NCI-H146 treated with DMSO at 0.1 percent for 48 hours (cell line): ENCODE measurements at regions not wholly inside any gene's neighbourhood (a gene's known extent, or its start where the extent isn't known, plus 50 kb on each side); places are given as distances from the start of the nearest gene placed in this dataset.
A peak's percentile ranks its signal among the peaks of the same experiment; 100 is the strongest.

Source experiments
- DNase-seq: peaks from one replicate; lab custom pipeline; 2025; ENCODE audit not compliant: unreplicated experiment; lab: John Stamatoyannopoulos, UW

GRCh38 chr14:95979339-95980042 is 59.7 kb upstream of the C14orf132 start:
- DNase-seq, result no peak

GRCh38 chr14:95980402-95980801 is 58.8 kb upstream of the C14orf132 start:
- no peak for DNase-seq

GRCh38 chr14:95981965-95982364 is 57.2 kb upstream of the C14orf132 start:
- DNase-seq, result peak; percentile 18

GRCh38 chr14:95984206-95984605 is 55.0 kb upstream of the C14orf132 start:
- no peak for DNase-seq
